A673 (cell line): ENCODE measurements at regions not wholly inside any gene's neighbourhood (a gene's known extent, or its start where the extent isn't known, plus 50 kb on each side); places are given as distances from the start of the nearest gene placed in this dataset.

ENCODE experiments used
- BruUV-seq: library from RNA; stranded (reverse); fragments of 400-500 nt; replicated peaks from 2 replicates; lab custom pipeline; 2021; lab: Mats Ljungman, UMichigan
- CTCF ChIA-PET: fragments of 300-600 bp; sonication (Branson Sonifier 250); formaldehyde crosslinking; loops from one replicate; lab custom pipeline; 2022; ENCODE audit warnings: antibody characterized with exemption; lab: Charles Lee
- POLR2A ChIA-PET: fragments of 300-600 bp; sonication (Branson Sonifier 250); formaldehyde crosslinking; loops from one replicate; lab custom pipeline; 2022; ENCODE audit warnings: antibody characterized with exemption; ENCODE audit not compliant: low non-redundant PET; lab: Charles Lee
- DNase-seq: peaks from one replicate; pipeline ENCODE4 v3.0.0-alpha.2; 2015; ENCODE audit warnings: low spot score
- H3K27ac ChIP-seq: fragments of 200-600 bp; sonication (generic); 2 replicates; pipeline ENCODE4 v1.5.1; 2016; ENCODE audit warnings: mixed run types, low read depth, mild to moderate bottlenecking, mixed read lengths, antibody characterized with exemption, low read length; ENCODE audit not compliant: poor library complexity, severe bottlenecking
- H3K27me3 ChIP-seq: fragments of 200-600 bp; sonication (generic); replicated peaks from 2 replicates; pipeline ENCODE4 v1.6.1; 2017; ENCODE audit warnings: mixed run types, low read depth, mild to moderate bottlenecking, mixed read lengths, antibody characterized with exemption, low read length; ENCODE audit not compliant: insufficient read depth, poor library complexity
- H3K36me3 ChIP-seq: fragments of 200-600 bp; sonication (generic); 2 replicates; pipeline ENCODE4 v1.6.1; 2016; ENCODE audit warnings: mixed run types, mild to moderate bottlenecking, mixed read lengths, antibody characterized with exemption, low read length; ENCODE audit not compliant: insufficient read depth, poor library complexity, severe bottlenecking
- H3K4me1 ChIP-seq: fragments of 200-600 bp; sonication (generic); 2 replicates; pipeline ENCODE4 v1.6.1; 2017; ENCODE audit warnings: mixed run types, mild to moderate bottlenecking, mixed read lengths, antibody characterized with exemption, low read length; ENCODE audit not compliant: insufficient read depth, poor library complexity, severe bottlenecking
- H3K4me3 ChIP-seq: fragments of 200-600 bp; sonication (generic); 2 replicates; pipeline ENCODE4 v1.5.1; 2016; ENCODE audit warnings: low read depth, mixed run types, mild to moderate bottlenecking, mixed read lengths, low read length; ENCODE audit not compliant: poor library complexity, severe bottlenecking
- H3K9me3 ChIP-seq: fragments of 200-600 bp; sonication (generic); 2 replicates; pipeline ENCODE4 v1.6.1; 2016; ENCODE audit warnings: mixed run types, low read depth, mild to moderate bottlenecking, mixed read lengths, antibody characterized with exemption, low read length; ENCODE audit not compliant: poor library complexity, severe bottlenecking
- EZH2 ChIP-seq: fragments of 200-600 bp; sonication (generic); IDR thresholded peaks from 2 replicates; pipeline ENCODE4 v1.6.1; 2017; ENCODE audit warnings: borderline replicate concordance, low read depth, mild to moderate bottlenecking, mixed read lengths, antibody characterized with exemption, low read length; ENCODE audit not compliant: poor library complexity, severe bottlenecking
- intact Hi-C: fragments of 100-400 bp; cut with micrococcal nuclease; formaldehyde crosslinking; loops from one replicate; pipeline ENCODE4 v1.10.0; 2022; ENCODE audit not compliant: unreplicated experiment
- TF ChIP-seq, protein P1 (sequence below): fragments of 300-800, 200-600 bp; sonication (generic); conservative IDR thresholded peaks from 2 replicates; pipeline ENCODE4 v1.5.1; 2017; ENCODE audit warnings: low read depth, mild to moderate bottlenecking, antibody characterized with exemption, low read length, moderate library complexity, mixed read lengths

DNA sequence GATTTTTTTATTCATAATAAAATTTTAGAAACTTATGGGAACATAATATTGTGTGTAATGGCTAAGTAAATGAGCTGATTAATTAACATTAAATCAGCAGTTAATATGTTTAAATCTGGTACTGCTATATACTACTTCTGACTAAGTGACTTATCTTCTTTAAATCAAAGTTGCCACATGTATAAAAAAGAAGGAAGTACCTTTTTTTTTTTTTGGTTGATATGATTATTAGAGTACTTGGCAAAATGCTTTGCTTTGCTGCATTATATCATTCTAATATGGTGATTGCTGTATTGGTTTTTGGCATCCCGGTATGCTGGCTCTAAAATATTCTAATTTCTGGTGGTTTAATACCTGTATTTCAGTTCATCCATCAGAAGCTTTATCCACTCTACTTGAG lies 319.1 kb upstream of the RGS6 start:
- ChIA-PET POLR2A (no interaction called here), CTCF (no interaction called here)
- Histone ChIP-seq H3K36me3 (no peaks in the 10 kb centered on the region), H3K4me3 (no peak overlapping the region), H3K27me3 (no peaks in the 10 kb centered on the region), H3K4me1 (peaks cover 25% of the 10 kb centered on the region), H3K9me3 (no peaks in the 10 kb centered on the region), H3K27ac (no peak overlapping the region)
- intact Hi-C loops = no loop called here
- no peak for DNase-seq
- TF ChIP-seq, protein P1, sequence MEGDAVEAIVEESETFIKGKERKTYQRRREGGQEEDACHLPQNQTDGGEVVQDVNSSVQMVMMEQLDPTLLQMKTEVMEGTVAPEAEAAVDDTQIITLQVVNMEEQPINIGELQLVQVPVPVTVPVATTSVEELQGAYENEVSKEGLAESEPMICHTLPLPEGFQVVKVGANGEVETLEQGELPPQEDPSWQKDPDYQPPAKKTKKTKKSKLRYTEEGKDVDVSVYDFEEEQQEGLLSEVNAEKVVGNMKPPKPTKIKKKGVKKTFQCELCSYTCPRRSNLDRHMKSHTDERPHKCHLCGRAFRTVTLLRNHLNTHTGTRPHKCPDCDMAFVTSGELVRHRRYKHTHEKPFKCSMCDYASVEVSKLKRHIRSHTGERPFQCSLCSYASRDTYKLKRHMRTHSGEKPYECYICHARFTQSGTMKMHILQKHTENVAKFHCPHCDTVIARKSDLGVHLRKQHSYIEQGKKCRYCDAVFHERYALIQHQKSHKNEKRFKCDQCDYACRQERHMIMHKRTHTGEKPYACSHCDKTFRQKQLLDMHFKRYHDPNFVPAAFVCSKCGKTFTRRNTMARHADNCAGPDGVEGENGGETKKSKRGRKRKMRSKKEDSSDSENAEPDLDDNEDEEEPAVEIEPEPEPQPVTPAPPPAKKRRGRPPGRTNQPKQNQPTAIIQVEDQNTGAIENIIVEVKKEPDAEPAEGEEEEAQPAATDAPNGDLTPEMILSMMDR = no peak
- no peak for TF ChIP-seq EZH2
- BruUV-seq = no TSS peak

DNA sequence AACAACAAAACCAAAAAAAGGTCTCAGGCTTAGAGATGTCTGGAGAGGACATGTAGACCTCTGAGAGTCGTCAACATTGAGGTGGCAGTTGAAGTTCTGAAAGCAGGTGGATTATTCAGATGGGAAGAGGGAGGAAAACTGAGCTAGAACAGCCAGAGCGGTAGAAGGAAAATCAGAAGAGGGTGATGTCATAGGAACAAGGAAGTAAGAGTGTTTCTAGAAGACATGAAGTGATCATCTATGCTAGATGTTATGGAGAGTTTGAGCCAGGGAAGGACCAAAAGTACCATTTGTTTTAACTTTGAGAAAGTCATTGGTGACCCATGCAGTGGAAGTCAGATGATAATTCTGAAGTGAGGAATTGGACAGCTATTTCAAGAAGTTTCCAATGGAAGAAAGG lies 316.2 kb upstream of the RGS6 start:
- Histone ChIP-seq H3K36me3 (no peaks in the 10 kb centered on the region), H3K4me1 (peaks cover 17% of the 10 kb centered on the region), H3K27me3 (no peaks in the 10 kb centered on the region), H3K9me3 (no peaks in the 10 kb centered on the region), H3K27ac (no peak overlapping the region), H3K4me3 (no peak overlapping the region)
- POLR2A ChIA-PET = no interaction called here
- CTCF ChIA-PET = no interaction called here
- no peak for DNase-seq
- intact Hi-C loops = no loop called here
- TF ChIP-seq, protein P1 = no peak
- TF ChIP-seq EZH2 = no peak
- no TSS peak for BruUV-seq

DNA sequence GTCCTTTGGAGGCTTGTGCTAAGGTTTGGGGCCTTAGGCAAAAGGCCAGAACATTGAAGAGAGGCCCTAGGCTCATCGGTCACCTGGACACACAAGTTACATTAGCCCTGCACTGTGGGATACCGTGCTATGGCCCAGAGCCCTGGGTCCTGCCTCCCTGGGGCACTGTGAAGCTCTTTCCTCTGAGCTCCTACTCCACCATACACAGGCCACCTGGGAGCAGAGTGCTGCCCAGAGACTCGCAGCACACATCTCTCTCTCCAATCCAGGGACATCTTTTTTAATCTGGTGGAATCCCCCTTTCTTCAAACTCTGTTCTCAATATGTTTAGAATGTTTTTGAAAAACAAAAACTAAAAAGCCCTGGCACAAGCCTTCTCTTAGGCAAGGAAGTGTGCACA lies 314.2 kb upstream of the RGS6 start:
- BruUV-seq = no TSS peak
- H3K4me1 ChIP-seq = peaks cover 10% of the 10 kb centered on the region
- H3K27ac ChIP-seq = no peak overlapping the region
- no peaks in the 10 kb centered on the region for H3K9me3 ChIP-seq
- no peak for TF ChIP-seq EZH2
- TF ChIP-seq, protein P1 = no peak
- DNase-seq = no peak
- no peaks in the 10 kb centered on the region for H3K27me3 ChIP-seq
- no peaks in the 10 kb centered on the region for H3K36me3 ChIP-seq
- CTCF ChIA-PET = no interaction called here
- H3K4me3 ChIP-seq = no peak overlapping the region
- intact Hi-C loops = no loop called here
- POLR2A ChIA-PET = interaction anchor here (0.5 kb wide), 1 partner anchor 495 kb away, joined by 3 read pairs; no protein-coding TSS in a partner anchor
